Naive thymus-derived CD4-positive, alpha-beta T cell (primary cell): ENCODE measurements at regions not wholly inside any gene's neighbourhood (a gene's known extent, or its start where the extent isn't known, plus 50 kb on each side); places are given as distances from the start of the nearest gene placed in this dataset.

Experiments used
- ATAC-seq: fragments of 150-1000 bp; cut with Tn5 transposase; 2 replicates; pipeline ENCODE4 v1.10.0; 2021; ENCODE audit warnings: mild to moderate bottlenecking, moderate library complexity
- CTCF ChIA-PET: fragments of 350-600 bp; sonication (Branson Sonifier 250); formaldehyde crosslinking; loops from one replicate; lab custom pipeline; 2021; ENCODE audit warnings: antibody characterized with exemption; lab: Charles Lee
- POLR2A ChIA-PET: fragments of 350-600 bp; sonication (Branson Sonifier 250); formaldehyde crosslinking; loops from one replicate; lab custom pipeline; 2021; ENCODE audit warnings: antibody characterized with exemption, inconsistent platforms; lab: Charles Lee
- DNase-seq, 9 donors: peaks; one replicate each; pipeline versions ENCODE4 v3.0.0 to v3.0.0-alpha.2; 2020 to 2022; ENCODE audit warnings: mixed read lengths in 1 of 9
- H3K27ac ChIP-seq: one replicate; pipeline ENCODE4 v1.7.0; 2013; ENCODE audit warnings: mild to moderate bottlenecking, low read depth, low read length, moderate library complexity
- H3K27me3 ChIP-seq, 2 donors: one replicate each; pipeline ENCODE4 v1.7.0; 2013; ENCODE audit warnings: low read length in 2 of 2, mild to moderate bottlenecking in 2 of 2, moderate library complexity in 2 of 2; ENCODE audit not compliant: control insufficient read depth in 2 of 2, insufficient read depth in 2 of 2
- H3K36me3 ChIP-seq, 3 experiments: 1 replicate in 2 of 3; 2 replicates in 1 of 3; pipeline ENCODE4 v1.7.0; 2013; ENCODE audit warnings: low read length in 3 of 3, mild to moderate bottlenecking in 3 of 3, moderate library complexity in 1 of 3; ENCODE audit not compliant: insufficient read depth in 3 of 3, control insufficient read depth in 2 of 3
- H3K4me1 ChIP-seq, 2 donors: one replicate each; pipeline ENCODE4 v1.7.0; 2013; ENCODE audit warnings: low read length in 2 of 2, mild to moderate bottlenecking in 2 of 2, moderate library complexity in 1 of 2; ENCODE audit not compliant: control insufficient read depth in 2 of 2, insufficient read depth in 2 of 2
- H3K4me3 ChIP-seq: 2 replicates; pipeline ENCODE4 v1.7.0; 2013; ENCODE audit warnings: mild to moderate bottlenecking, low read length
- H3K9me3 ChIP-seq, 3 experiments: 1 replicate in 2 of 3; 2 replicates in 1 of 3; pipeline ENCODE4 v1.7.0; 2013; ENCODE audit warnings: low read length in 3 of 3; ENCODE audit not compliant: control insufficient read depth in 2 of 3
- H3K27ac Mint-ChIP-seq, 9 donors: one replicate each; pipeline ENCODE4 v1.8.0; 2020 to 2022; ENCODE audit warnings: mixed read lengths in 9 of 9, mild to moderate bottlenecking in 8 of 9, moderate library complexity in 5 of 9, inconsistent platforms in 2 of 9
- H3K27me3 Mint-ChIP-seq, 5 donors: one replicate each; pipeline ENCODE4 v1.8.0; 2021 to 2022; ENCODE audit warnings: mixed read lengths in 5 of 5, mild to moderate bottlenecking in 1 of 5
- H3K36me3 Mint-ChIP-seq, 5 donors: one replicate each; pipeline ENCODE4 v1.8.0; 2020 to 2022; ENCODE audit warnings: mixed read lengths in 5 of 5, mild to moderate bottlenecking in 3 of 5, inconsistent platforms in 1 of 5
- H3K4me1 Mint-ChIP-seq, 7 donors: one replicate each; pipeline ENCODE4 v1.8.0; 2020 to 2022; ENCODE audit warnings: mixed read lengths in 7 of 7, mild to moderate bottlenecking in 3 of 7, inconsistent platforms in 1 of 7
- H3K4me3 Mint-ChIP-seq, 10 donors: one replicate each; pipeline ENCODE4 v1.8.0; 2020 to 2022; ENCODE audit warnings: mild to moderate bottlenecking in 10 of 10, mixed read lengths in 10 of 10, moderate library complexity in 6 of 10, inconsistent platforms in 2 of 10
- H3K9me3 Mint-ChIP-seq, 11 donors: one replicate each; pipeline ENCODE4 v1.8.0; 2020 to 2022; ENCODE audit warnings: mixed read lengths in 11 of 11, mild to moderate bottlenecking in 4 of 11, inconsistent platforms in 1 of 11, moderate library complexity in 1 of 11
- intact Hi-C, 2 donors: fragments of 100-400 bp; cut with micrococcal nuclease; formaldehyde crosslinking; loops; one replicate each; pipeline ENCODE4 v1.15.1; 2023

DNA sequence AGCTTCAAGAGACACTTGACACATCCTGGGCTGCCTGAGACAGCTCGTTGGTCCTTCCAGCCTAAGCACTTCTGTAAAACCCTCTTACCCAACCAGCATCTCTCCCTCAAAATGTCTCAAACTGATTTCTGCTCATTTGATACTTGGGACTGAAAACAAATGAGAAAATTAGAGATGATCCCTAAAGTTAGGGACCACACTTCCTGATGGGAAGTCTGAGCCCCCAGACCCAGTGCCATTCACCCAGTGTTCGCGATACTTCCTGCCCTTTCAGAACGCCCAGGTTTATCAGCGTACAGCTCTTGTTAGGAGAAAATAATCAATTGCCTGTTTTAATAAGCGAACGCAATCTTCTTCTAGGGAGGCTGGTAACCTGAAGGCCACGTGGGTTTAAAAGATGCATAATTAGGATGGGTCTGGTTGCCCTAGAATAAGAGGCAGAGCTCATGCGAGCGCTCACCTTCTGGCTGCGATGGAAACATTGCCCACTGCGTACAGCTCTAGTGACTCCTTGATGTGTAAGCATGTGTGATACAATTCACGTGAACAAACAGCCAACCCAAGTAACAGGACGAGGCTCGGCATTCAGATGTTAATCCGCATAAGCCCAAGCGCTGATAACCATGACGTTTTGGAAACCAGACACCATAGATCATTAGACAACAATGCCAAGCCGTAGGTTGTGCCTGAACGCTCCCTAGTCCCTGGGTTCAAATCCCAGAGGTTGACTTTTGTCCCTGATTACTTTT, 213.1 kb downstream of the FOXL1 start:
- ATAC-seq (no peak), DNase-seq (no peak)
- peaks cover 0 to 4% (median 0%) of the 10 kb centered on the region in 11 donors for H3K9me3 Mint-ChIP-seq
- peaks cover 4 to 34% (median 5%) of the 10 kb centered on the region in 5 donors for H3K27me3 Mint-ChIP-seq
- no peak overlapping the region for H3K4me3 ChIP-seq
- H3K4me3 Mint-ChIP-seq = no peak overlapping the region
- ChIA-PET CTCF (interaction anchor here (0.6 kb wide), 1 partner anchor 11 kb away, joined by 3 read pairs; no protein-coding TSS in a partner anchor), POLR2A (no interaction called here)
- no peak overlapping the region for H3K27ac Mint-ChIP-seq
- H3K36me3 Mint-ChIP-seq = no peaks in the 10 kb centered on the region
- intact Hi-C loops = no loop called here
- no peak overlapping the region for H3K27ac ChIP-seq
- no peaks in the 10 kb centered on the region for H3K27me3 ChIP-seq
- H3K4me1 Mint-ChIP-seq = no peaks in the 10 kb centered on the region
- no peaks in the 10 kb centered on the region for H3K4me1 ChIP-seq
- H3K36me3 ChIP-seq = no peaks in the 10 kb centered on the region
- no peaks in the 10 kb centered on the region for H3K9me3 ChIP-seq

DNA sequence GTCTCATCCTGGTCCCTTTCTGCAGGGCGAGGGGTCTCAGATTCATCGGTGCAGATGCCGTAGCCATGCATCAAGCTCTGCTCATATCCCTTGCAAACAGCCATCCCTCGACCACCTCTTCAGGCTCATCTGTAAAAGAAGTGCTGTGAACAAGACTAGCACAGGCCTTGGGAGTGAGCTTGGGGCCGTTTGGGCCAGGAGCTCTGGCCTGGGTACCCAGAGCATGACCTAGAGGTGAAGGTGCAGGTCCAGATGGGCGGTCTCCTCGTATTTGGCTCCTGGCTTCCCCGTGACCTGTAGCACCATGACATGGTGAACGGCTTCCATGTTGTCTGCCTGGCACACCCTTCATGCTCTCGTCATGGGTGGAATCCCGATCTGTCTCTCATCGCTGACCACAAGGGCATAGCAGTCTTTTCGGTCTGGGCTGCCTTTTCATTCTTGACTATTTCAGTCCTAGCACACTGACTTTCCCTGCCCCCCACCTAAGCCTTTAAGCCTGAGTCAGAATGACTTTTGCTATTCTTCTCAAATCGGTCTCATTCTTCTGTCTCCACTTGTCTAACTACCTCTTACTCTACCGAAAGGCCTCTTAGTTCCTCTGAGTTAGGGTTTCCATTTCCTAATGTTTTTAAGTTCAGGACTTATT, 216.0 kb downstream of the FOXL1 start:
- Mint-ChIP-seq H3K36me3 (no peaks in the 10 kb centered on the region), H3K27ac (no peak overlapping the region), H3K4me3 (no peak overlapping the region), H3K9me3 (peaks cover 0 to 4% (median 0%) of the 10 kb centered on the region in 11 donors), H3K27me3 (peaks cover 2 to 60% (median 20%) of the 10 kb centered on the region in 5 donors), H3K4me1 (no peaks in the 10 kb centered on the region)
- Histone ChIP-seq H3K4me1 (no peaks in the 10 kb centered on the region), H3K36me3 (no peaks in the 10 kb centered on the region), H3K27ac (no peak overlapping the region), H3K9me3 (no peaks in the 10 kb centered on the region), H3K4me3 (no peak overlapping the region), H3K27me3 (no peaks in the 10 kb centered on the region)
- ChIA-PET CTCF (no interaction called here), POLR2A (no interaction called here)
- ATAC-seq (no peak), DNase-seq (no peak)
- intact Hi-C loops = no loop called here

GRCh38 chr16:86797700-86798099, 219.4 kb downstream of the FOXL1 start:
- no peaks in the 10 kb centered on the region for H3K27me3 ChIP-seq
- peaks cover 0 to 2% (median 0%) of the 10 kb centered on the region in 7 donors for H3K4me1 Mint-ChIP-seq
- H3K27me3 Mint-ChIP-seq = peaks cover 7 to 45% (median 26%) of the 10 kb centered on the region in 5 donors
- CTCF ChIA-PET = interaction anchor here (0.9 kb wide), 1 partner anchor 233 kb away, joined by 3 read pairs; no protein-coding TSS in a partner anchor
- H3K36me3 Mint-ChIP-seq = no peaks in the 10 kb centered on the region
- POLR2A ChIA-PET = no interaction called here
- H3K4me3 ChIP-seq = no peak overlapping the region
- H3K9me3 ChIP-seq = no peaks in the 10 kb centered on the region
- no peaks in the 10 kb centered on the region for H3K4me1 ChIP-seq
- no peaks in the 10 kb centered on the region for H3K36me3 ChIP-seq
- ATAC-seq (no peak), DNase-seq (no peak)
- H3K27ac Mint-ChIP-seq = no peak overlapping the region
- H3K9me3 Mint-ChIP-seq = peaks cover 0 to 7% (median 2%) of the 10 kb centered on the region in 11 donors
- H3K27ac ChIP-seq = no peak overlapping the region
- intact Hi-C loops = no loop called here
- H3K4me3 Mint-ChIP-seq = no peak overlapping the region

GRCh38 chr16:86798247-86799041, 220.1 kb downstream of the FOXL1 start:
- no peak overlapping the region for H3K27ac Mint-ChIP-seq
- H3K9me3 ChIP-seq = no peaks in the 10 kb centered on the region
- POLR2A ChIA-PET = no interaction called here
- H3K36me3 Mint-ChIP-seq = no peaks in the 10 kb centered on the region
- no peak overlapping the region for H3K4me3 Mint-ChIP-seq
- ATAC-seq = no peak
- no peaks in the 10 kb centered on the region for H3K4me1 ChIP-seq
- no peak overlapping the region for H3K4me3 ChIP-seq
- intact Hi-C loops = no loop called here
- no peak for DNase-seq
- no peaks in the 10 kb centered on the region for H3K27me3 ChIP-seq
- CTCF ChIA-PET = interaction anchor here (0.9 kb wide), 1 partner anchor 234 kb away, joined by 3 read pairs; no protein-coding TSS in a partner anchor
- peaks cover 0 to 7% (median 2%) of the 10 kb centered on the region in 11 donors for H3K9me3 Mint-ChIP-seq
- H3K4me1 Mint-ChIP-seq = peaks cover 0 to 2% (median 0%) of the 10 kb centered on the region in 7 donors
- peaks cover 7 to 44% (median 26%) of the 10 kb centered on the region in 5 donors for H3K27me3 Mint-ChIP-seq
- H3K27ac ChIP-seq = no peak overlapping the region
- H3K36me3 ChIP-seq = no peaks in the 10 kb centered on the region

DNA sequence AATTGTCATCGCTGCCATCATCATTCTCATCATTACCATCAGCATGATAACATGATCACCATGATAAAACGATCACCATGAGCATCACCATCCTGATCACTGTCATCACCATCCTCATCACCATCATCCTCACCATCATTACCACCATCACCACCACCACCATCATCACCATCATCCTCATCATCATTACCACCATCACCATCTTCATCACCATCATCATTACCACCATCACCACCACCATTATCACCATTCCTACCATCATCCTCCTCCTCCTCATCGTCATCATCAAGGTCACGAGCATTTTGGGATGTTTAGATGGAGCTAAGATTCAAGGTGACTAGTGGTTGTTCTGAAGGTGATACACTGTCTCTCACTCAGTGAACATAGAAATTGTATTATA, 221.0 kb downstream of the FOXL1 start:
- H3K4me3 ChIP-seq = no peak overlapping the region
- ChIA-PET CTCF (no interaction called here), POLR2A (no interaction called here)
- H3K36me3 ChIP-seq = no peaks in the 10 kb centered on the region
- H3K9me3 ChIP-seq = no peaks in the 10 kb centered on the region
- no peaks in the 10 kb centered on the region for H3K27me3 ChIP-seq
- ATAC-seq (no peak), DNase-seq (no peak)
- no peak overlapping the region for H3K4me3 Mint-ChIP-seq
- no peaks in the 10 kb centered on the region for H3K36me3 Mint-ChIP-seq
- peaks cover 7 to 48% (median 26%) of the 10 kb centered on the region in 5 donors for H3K27me3 Mint-ChIP-seq
- intact Hi-C loops = no loop called here
- H3K4me1 ChIP-seq = no peaks in the 10 kb centered on the region
- H3K9me3 Mint-ChIP-seq = peaks cover 0 to 6% (median 2%) of the 10 kb centered on the region in 11 donors
- H3K27ac Mint-ChIP-seq = no peak overlapping the region
- peaks cover 0 to 2% (median 0%) of the 10 kb centered on the region in 7 donors for H3K4me1 Mint-ChIP-seq
- no peak overlapping the region for H3K27ac ChIP-seq

GRCh38 chr16:86800894-86801293, 222.5 kb downstream of the FOXL1 start:
- no peak overlapping the region for H3K4me3 ChIP-seq
- DNase-seq (no peak), ATAC-seq (no peak)
- no peaks in the 10 kb centered on the region for H3K27me3 ChIP-seq
- H3K27ac ChIP-seq = no peak overlapping the region
- no peak overlapping the region for H3K27ac Mint-ChIP-seq
- no peaks in the 10 kb centered on the region for H3K36me3 ChIP-seq
- no peak overlapping the region for H3K4me3 Mint-ChIP-seq
- no peaks in the 10 kb centered on the region for H3K36me3 Mint-ChIP-seq
- intact Hi-C loops = no loop called here
- no peaks in the 10 kb centered on the region for H3K9me3 ChIP-seq
- POLR2A ChIA-PET = no interaction called here
- peaks cover 0 to 2% (median 0%) of the 10 kb centered on the region in 7 donors for H3K4me1 Mint-ChIP-seq
- CTCF ChIA-PET = no interaction called here
- H3K4me1 ChIP-seq = no peaks in the 10 kb centered on the region
- peaks cover 0 to 5% (median 2%) of the 10 kb centered on the region in 11 donors for H3K9me3 Mint-ChIP-seq
- peaks cover 7 to 53% (median 25%) of the 10 kb centered on the region in 5 donors for H3K27me3 Mint-ChIP-seq
